H1 (cell line): ENCODE measurements at regions not wholly inside any gene's neighbourhood (a gene's known extent, or its start where the extent isn't known, plus 50 kb on each side); places are given as distances from the start of the nearest gene placed in this dataset.

Experiments
- CHD2 ChIP-seq: IDR thresholded peaks from 2 replicates; pipeline ENCODE4 v1.6.1; 2012; ENCODE audit warnings: low read length, improper control_type of control experiment
- CHD7 ChIP-seq: fragments of 300-600 bp; sonication (generic); IDR thresholded peaks from 2 replicates; pipeline ENCODE4 v1.7.1; 2012; ENCODE audit warnings: low read length, moderate library complexity, mild to moderate bottlenecking, inconsistent platforms; ENCODE audit not compliant: insufficient replicate concordance
- CTCF ChIP-seq, 3 experiments: IDR thresholded peaks; 1 replicate in 2 of 3; 2 replicates in 1 of 3; pipeline versions ENCODE4 v1.5.1 to v1.6.1; 2011; ENCODE audit warnings: low read length in 3 of 3, mild to moderate bottlenecking in 3 of 3, inconsistent platforms in 2 of 3, low read depth in 1 of 3, moderate library complexity in 1 of 3; ENCODE audit not compliant: insufficient read depth in 1 of 3; ENCODE audit errors: control extremely low read depth in 1 of 3
- EZH2 ChIP-seq: fragments of 200-600 bp; sonication (generic); IDR thresholded peaks from 2 replicates; pipeline ENCODE4 v1.7.1; 2012; ENCODE audit warnings: low read depth, mild to moderate bottlenecking, moderate library complexity, low read length, inconsistent platforms; ENCODE audit not compliant: severe bottlenecking
- GABPA ChIP-seq: IDR thresholded peaks from 2 replicates; pipeline ENCODE4 v1.6.1; 2011; ENCODE audit warnings: mild to moderate bottlenecking, low read length, moderate library complexity, borderline replicate concordance; ENCODE audit not compliant: insufficient read depth
- NRF1 ChIP-seq: IDR thresholded peaks from 2 replicates; pipeline ENCODE4 v1.6.1; 2011; ENCODE audit warnings: mild to moderate bottlenecking, low read depth, low read length, improper control_type of control experiment
- POLR2A ChIP-seq, 2 experiments: IDR thresholded peaks; 1 replicate in 1 of 2; 2 replicates in 1 of 2; pipeline ENCODE4 v1.6.1; 2011; ENCODE audit warnings: low read depth in 2 of 2, low read length in 2 of 2, mild to moderate bottlenecking in 2 of 2; ENCODE audit errors: control extremely low read depth in 1 of 2
- POU5F1 ChIP-seq: IDR thresholded peaks from 2 replicates; pipeline ENCODE4 v1.6.1; 2011; ENCODE audit warnings: low read depth, mild to moderate bottlenecking, low read length, moderate library complexity
- TCF12 ChIP-seq: IDR thresholded peaks from 2 replicates; pipeline ENCODE4 v1.6.1; 2011; ENCODE audit warnings: low read depth, mild to moderate bottlenecking, low read length
- USF2 ChIP-seq: IDR thresholded peaks from 2 replicates; pipeline ENCODE4 v1.6.1; 2011; ENCODE audit warnings: low read length, improper control_type of control experiment
- YY1 ChIP-seq: IDR thresholded peaks from 2 replicates; pipeline ENCODE4 v1.6.1; 2011; ENCODE audit warnings: low read depth, mild to moderate bottlenecking, low read length
- ZNF274 ChIP-seq: IDR thresholded peaks from 2 replicates; pipeline ENCODE4 v1.7.0; 2012; ENCODE audit warnings: low read length, borderline replicate concordance; ENCODE audit errors: extremely low read depth

GRCh38 chr12:34298176-34298970 is 276.1 kb downstream of the ALG10 start:
- TF ChIP-seq ZNF274: no peak
- TF ChIP-seq CTCF (IDR thresholded peaks at IDR 0.05; ENCODE audit: control extremely low read depth in 1 of 3, insufficient read depth in 1 of 3, low read depth in 1 of 3, low read length in 3 of 3): no peak
- no peak for TF ChIP-seq TCF12
- no peak for TF ChIP-seq POLR2A (IDR thresholded peaks at IDR 0.05; ENCODE audit: control extremely low read depth in 1 of 2, low read depth in 2 of 2, low read length in 2 of 2)
- TF ChIP-seq EZH2: no peak
- no peak for TF ChIP-seq YY1
- no peak for TF ChIP-seq GABPA
- no peak for TF ChIP-seq USF2
- TF ChIP-seq POU5F1: no peak
- TF ChIP-seq CHD7: no peak
- no peak for TF ChIP-seq NRF1
- no peak for TF ChIP-seq CHD2
